Mononuclear cell (primary cell): ENCODE measurements at regions not wholly inside any gene's neighbourhood (a gene's known extent, or its start where the extent isn't known, plus 50 kb on each side); places are given as distances from the start of the nearest gene placed in this dataset.

Experiments used
- H3K27me3 ChIP-seq: 2 replicates; pipeline ENCODE4 v1.6.0; 2011; ENCODE audit warnings: low read length, control low read depth; ENCODE audit not compliant: insufficient read depth
- H3K4me1 ChIP-seq: 2 replicates; pipeline ENCODE4 v1.5.1; 2011; ENCODE audit warnings: mild to moderate bottlenecking, low read length, control low read depth; ENCODE audit not compliant: insufficient read depth
- H3K4me3 ChIP-seq: 2 replicates; pipeline ENCODE4 v1.5.1; 2011; ENCODE audit warnings: mild to moderate bottlenecking, low read length, moderate library complexity
- H3K9me3 ChIP-seq: 2 replicates; pipeline ENCODE4 v1.5.1; 2011; ENCODE audit warnings: low read depth, mild to moderate bottlenecking, control low read depth, low read length

DNA sequence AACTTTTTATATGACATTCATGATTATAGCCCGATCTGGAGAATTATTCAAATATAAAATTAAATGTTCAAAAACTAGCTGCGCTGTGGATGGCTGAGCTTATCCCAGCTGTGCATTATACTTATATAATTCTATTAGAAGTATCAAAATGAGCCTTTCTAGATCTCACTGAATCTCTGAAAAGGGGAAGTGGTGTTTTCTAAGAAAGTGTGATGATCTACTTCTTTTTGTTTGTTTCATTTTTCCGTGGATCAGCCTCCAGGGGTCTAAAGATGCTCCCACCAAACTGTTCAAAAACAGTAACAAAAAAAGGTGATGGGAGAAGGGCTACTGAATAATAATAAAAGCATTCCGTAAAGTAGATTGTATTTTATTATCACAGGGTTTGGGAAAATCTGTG, 411.3 kb upstream of the PSMD7 start:
- no peak overlapping the region for H3K4me3 ChIP-seq
- H3K27me3 ChIP-seq = peaks cover 14% of the 10 kb centered on the region
- H3K9me3 ChIP-seq = no peaks in the 10 kb centered on the region
- no peaks in the 10 kb centered on the region for H3K4me1 ChIP-seq

DNA sequence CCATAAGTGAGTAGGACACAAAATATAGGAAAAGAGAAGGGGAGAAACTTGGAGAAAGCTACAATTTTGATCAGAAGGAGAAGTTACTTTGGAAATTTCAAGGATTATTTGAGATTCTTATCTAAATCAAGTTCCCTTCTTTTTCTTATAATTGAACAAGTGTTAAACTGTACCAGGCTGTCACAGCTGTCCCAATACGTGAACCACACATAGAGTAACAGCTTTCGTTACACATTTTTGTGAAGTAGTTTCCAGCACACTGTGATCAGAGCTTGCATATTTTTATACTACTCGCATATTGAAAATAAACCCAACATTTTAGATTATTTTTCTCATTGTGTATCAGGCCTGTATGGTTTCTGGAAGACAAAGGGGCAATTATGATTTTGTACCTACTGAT, 412.8 kb upstream of the PSMD7 start:
- Histone ChIP-seq H3K4me3 (no peak overlapping the region), H3K4me1 (no peaks in the 10 kb centered on the region), H3K9me3 (no peaks in the 10 kb centered on the region), H3K27me3 (peaks cover 3% of the 10 kb centered on the region)

GRCh38 chr16:73883126-73883525, 413.5 kb upstream of the PSMD7 start:
- Histone ChIP-seq H3K9me3 (no peaks in the 10 kb centered on the region), H3K4me3 (no peak overlapping the region), H3K4me1 (no peaks in the 10 kb centered on the region), H3K27me3 (peaks cover 3% of the 10 kb centered on the region)

- peaks cover 3% of the 10 kb centered on the region for H3K27me3 ChIP-seq
- H3K4me1 ChIP-seq = no peaks in the 10 kb centered on the region
- no peak overlapping the region for H3K4me3 ChIP-seq
- H3K9me3 ChIP-seq = no peaks in the 10 kb centered on the region
Observed at GRCh38 chr16:73882651-73883050, 414.0 kb upstream of the PSMD7 start.

DNA sequence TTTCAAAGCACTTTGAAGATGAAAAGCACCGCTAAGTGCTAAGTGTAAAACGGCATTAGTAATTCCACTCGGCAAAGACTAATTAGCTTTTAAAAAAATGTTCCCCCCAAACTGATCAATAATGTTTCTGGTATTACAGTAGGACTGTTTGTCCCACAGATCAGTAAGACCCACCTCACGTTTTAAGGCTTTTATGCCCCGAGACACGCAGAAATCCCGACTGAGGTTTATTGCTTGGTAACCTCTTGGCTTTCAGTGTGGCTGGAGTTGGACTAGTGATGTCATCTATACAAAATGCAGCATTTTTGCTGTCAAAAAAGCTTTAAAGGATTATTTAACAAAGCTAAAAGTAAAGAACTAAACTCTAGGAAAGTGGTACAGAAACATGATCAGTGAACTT, 414.6 kb upstream of the PSMD7 start:
- Histone ChIP-seq H3K27me3 (peaks cover 3% of the 10 kb centered on the region), H3K4me3 (no peak overlapping the region), H3K9me3 (no peaks in the 10 kb centered on the region), H3K4me1 (no peaks in the 10 kb centered on the region)

DNA sequence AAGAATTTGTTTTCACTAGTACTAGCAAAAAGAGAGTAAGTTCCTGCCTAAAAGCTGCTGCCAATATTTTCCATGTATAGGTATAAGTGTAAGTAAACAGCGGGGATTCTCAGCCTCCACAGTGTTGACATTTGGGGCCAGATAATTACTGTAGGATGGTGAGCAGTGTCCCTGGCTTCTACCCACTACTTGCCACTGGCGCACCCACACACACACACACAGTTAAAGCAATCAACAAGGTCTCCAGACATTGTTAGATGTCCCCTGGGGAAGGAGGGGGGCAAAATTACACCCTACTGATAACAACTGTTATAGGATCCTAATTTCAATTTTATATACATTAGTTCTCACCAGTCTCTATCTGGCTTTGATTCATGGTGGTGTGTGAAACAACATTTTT, 417.0 kb upstream of the PSMD7 start:
- Histone ChIP-seq H3K4me1 (no peaks in the 10 kb centered on the region), H3K4me3 (no peak overlapping the region), H3K9me3 (no peaks in the 10 kb centered on the region), H3K27me3 (no peaks in the 10 kb centered on the region)

DNA sequence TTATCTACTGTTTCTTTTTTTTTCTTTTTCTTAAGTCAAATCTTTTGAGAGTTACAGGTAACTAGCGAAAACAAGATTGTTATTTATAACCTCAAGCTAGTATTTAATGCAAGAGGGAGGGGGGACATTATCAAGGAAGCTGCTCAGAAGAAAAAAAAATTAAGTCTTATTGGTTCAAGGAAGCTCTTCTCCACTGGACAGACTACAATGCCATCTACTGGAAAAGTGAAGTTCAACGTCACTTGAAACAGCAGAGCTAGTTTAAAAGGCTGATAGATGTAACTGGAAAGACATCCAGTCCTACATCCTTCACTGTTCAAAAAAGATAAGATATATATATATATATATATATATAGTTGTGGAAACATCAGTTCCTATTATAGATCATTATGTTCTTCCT, 418.0 kb upstream of the PSMD7 start:
- Histone ChIP-seq H3K4me1 (no peaks in the 10 kb centered on the region), H3K9me3 (no peaks in the 10 kb centered on the region), H3K4me3 (no peak overlapping the region), H3K27me3 (no peaks in the 10 kb centered on the region)

GRCh38 chr16:73877150-73877549, 419.5 kb upstream of the PSMD7 start:
- Histone ChIP-seq H3K4me3 (no peak overlapping the region), H3K4me1 (no peaks in the 10 kb centered on the region), H3K27me3 (no peaks in the 10 kb centered on the region), H3K9me3 (no peaks in the 10 kb centered on the region)

GRCh38 chr16:73875996-73876690, 420.5 kb upstream of the PSMD7 start:
- Histone ChIP-seq H3K4me1 (no peaks in the 10 kb centered on the region), H3K9me3 (no peaks in the 10 kb centered on the region), H3K4me3 (no peak overlapping the region), H3K27me3 (no peaks in the 10 kb centered on the region)

- Histone ChIP-seq H3K27me3 (no peaks in the 10 kb centered on the region), H3K4me1 (no peaks in the 10 kb centered on the region), H3K4me3 (no peak overlapping the region), H3K9me3 (no peaks in the 10 kb centered on the region)
Observed at GRCh38 chr16:73874324-73874723, 422.3 kb upstream of the PSMD7 start.

DNA sequence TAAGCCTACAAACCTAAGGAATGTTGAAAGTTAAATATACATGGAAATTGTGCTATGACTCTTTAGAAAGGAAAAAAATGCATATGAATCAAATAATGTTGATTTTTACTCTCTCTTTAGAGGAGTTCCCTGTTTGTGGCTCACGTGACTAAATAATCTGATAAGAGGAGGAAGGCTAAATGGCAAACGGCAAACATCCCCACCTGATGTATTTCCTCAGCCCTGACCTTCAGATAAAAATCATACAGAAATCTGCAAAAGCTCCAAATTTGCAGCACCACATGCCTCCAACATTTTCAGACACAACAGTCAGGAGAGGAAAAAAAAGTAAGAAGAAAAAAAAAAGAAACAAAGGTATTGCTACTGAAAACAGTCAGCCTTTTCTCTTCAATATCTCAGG, 423.0 kb upstream of the PSMD7 start:
- Histone ChIP-seq H3K9me3 (no peaks in the 10 kb centered on the region), H3K4me3 (no peak overlapping the region), H3K4me1 (no peaks in the 10 kb centered on the region)

DNA sequence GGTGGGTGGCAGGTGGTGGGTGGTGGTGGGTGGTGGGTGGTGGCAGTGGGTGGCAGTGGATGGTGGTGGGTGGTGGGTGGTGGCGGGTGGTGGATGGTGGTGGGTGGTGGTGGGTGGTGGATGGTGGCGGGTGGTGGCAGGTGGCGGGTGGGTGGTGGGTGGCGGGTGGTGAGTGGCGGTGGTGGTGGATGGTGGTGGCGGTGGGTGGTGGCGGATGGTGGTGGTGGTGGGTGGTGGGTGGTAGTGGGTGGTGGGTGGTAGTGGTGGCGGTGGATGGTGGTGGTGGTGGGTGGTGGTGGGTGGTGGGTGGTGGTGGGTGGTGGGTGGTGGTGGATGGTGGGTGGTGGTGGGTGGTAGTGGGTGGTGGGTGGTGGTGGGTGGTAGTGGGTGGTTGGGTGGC, 423.8 kb upstream of the PSMD7 start:
- Histone ChIP-seq H3K9me3 (no peaks in the 10 kb centered on the region), H3K4me1 (no peaks in the 10 kb centered on the region), H3K4me3 (no peak overlapping the region), H3K27me3 (no peaks in the 10 kb centered on the region)

More for the DNA sequence above, 423.0 kb upstream of the PSMD7 start:
- no peaks in the 10 kb centered on the region for H3K27me3 ChIP-seq

- Histone ChIP-seq H3K4me1 (no peaks in the 10 kb centered on the region), H3K9me3 (no peaks in the 10 kb centered on the region), H3K4me3 (no peak overlapping the region), H3K27me3 (no peaks in the 10 kb centered on the region)
Observed at GRCh38 chr16:73871088-73871733, 425.4 kb upstream of the PSMD7 start.

DNA sequence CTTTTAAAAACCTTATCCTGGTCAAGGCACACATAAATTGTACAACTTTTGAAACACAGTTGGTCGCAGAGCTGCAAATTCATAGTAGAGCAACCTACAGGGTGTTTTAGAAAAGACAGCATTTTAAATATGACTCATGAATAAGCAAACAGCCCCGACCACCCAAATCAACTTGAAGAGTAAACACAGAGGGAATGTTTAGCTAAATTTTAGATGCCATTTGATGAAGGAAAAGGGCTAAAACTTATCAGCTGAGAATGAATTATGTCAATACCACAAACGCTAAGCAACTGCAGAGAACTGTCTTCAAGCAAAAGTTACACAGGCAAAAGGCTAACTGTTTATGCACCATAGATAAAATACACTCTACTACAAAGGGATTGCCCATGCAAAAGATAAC, 427.5 kb upstream of the PSMD7 start:
- H3K4me1 ChIP-seq = no peaks in the 10 kb centered on the region
- no peak overlapping the region for H3K4me3 ChIP-seq
- H3K27me3 ChIP-seq = no peaks in the 10 kb centered on the region
- no peaks in the 10 kb centered on the region for H3K9me3 ChIP-seq

DNA sequence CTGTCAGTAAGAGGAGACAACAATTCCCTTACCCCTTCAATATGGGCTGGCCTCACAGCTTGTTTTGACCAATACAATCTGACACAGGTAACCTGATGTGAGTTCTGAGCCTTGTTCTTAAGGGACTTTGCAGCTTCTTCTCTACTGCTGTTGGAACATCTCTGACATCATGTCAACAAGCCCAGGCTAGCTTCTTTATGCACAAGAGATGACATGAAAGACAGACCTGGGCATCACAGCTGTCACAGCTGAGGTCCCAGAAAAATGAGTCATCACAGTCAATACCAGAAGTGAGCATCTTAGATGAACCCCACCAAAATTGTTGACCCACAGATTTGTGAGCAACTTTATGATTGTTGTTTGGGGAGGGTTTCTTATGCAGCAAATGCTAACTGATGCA, 431.7 kb upstream of the PSMD7 start:
- Histone ChIP-seq H3K9me3 (no peaks in the 10 kb centered on the region), H3K4me3 (no peak overlapping the region), H3K27me3 (no peaks in the 10 kb centered on the region), H3K4me1 (no peaks in the 10 kb centered on the region)

GRCh38 chr16:73858326-73858725, 438.3 kb upstream of the PSMD7 start:
- H3K27me3 ChIP-seq = no peaks in the 10 kb centered on the region
- no peaks in the 10 kb centered on the region for H3K9me3 ChIP-seq
- H3K4me1 ChIP-seq = no peaks in the 10 kb centered on the region
- H3K4me3 ChIP-seq = no peak overlapping the region
